GM12864 (cell line): ENCODE measurements at regions not wholly inside any gene's neighbourhood (a gene's known extent, or its start where the extent isn't known, plus 50 kb on each side); places are given as distances from the start of the nearest gene placed in this dataset.

Source experiments
- DNase-seq: peaks from one replicate; pipeline ENCODE4 v3.0.0-alpha.2; 2011; ENCODE audit warnings: low read depth
- H3K4me3 ChIP-seq: 2 replicates; pipeline ENCODE4 v1.5.1; 2011; ENCODE audit warnings: mild to moderate bottlenecking, low read depth, low read length, control low read depth
- TF ChIP-seq, protein P1 (sequence below): IDR thresholded peaks from 2 replicates; pipeline ENCODE4 v1.5.1; 2011; ENCODE audit warnings: low read depth, mild to moderate bottlenecking, moderate library complexity, low read length, control low read depth, inconsistent platforms; ENCODE audit errors: missing control alignments

GRCh38 chr13:24614306-24615080 lies 65.7 kb upstream of the ATP12A start:
- TF ChIP-seq, protein P1, sequence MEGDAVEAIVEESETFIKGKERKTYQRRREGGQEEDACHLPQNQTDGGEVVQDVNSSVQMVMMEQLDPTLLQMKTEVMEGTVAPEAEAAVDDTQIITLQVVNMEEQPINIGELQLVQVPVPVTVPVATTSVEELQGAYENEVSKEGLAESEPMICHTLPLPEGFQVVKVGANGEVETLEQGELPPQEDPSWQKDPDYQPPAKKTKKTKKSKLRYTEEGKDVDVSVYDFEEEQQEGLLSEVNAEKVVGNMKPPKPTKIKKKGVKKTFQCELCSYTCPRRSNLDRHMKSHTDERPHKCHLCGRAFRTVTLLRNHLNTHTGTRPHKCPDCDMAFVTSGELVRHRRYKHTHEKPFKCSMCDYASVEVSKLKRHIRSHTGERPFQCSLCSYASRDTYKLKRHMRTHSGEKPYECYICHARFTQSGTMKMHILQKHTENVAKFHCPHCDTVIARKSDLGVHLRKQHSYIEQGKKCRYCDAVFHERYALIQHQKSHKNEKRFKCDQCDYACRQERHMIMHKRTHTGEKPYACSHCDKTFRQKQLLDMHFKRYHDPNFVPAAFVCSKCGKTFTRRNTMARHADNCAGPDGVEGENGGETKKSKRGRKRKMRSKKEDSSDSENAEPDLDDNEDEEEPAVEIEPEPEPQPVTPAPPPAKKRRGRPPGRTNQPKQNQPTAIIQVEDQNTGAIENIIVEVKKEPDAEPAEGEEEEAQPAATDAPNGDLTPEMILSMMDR, result no peak
- no peak overlapping the region for H3K4me3 ChIP-seq
- DNase-seq, result no peak

DNA sequence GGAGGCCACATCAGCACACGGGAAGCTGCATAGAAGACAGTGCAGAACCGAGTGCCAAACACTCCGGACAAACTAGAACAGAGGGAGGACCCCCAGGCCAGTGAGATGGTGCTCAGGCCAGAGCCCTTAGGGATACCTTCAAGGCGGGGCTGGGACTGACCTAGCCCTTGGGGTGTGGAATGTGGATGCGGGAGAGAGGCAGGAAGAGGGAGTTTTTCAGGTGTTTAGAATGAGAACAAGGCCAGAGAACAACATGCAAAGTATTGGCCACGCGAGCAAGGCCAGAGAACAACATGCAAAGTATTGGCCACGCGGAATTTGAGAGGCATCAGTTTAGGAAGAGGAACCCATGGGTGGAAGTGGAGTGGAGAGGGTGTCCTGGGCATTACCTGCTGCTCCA lies 65.1 kb upstream of the ATP12A start:
- no peak overlapping the region for H3K4me3 ChIP-seq
- TF ChIP-seq, protein P1, result no peak
- no peak for DNase-seq

DNA sequence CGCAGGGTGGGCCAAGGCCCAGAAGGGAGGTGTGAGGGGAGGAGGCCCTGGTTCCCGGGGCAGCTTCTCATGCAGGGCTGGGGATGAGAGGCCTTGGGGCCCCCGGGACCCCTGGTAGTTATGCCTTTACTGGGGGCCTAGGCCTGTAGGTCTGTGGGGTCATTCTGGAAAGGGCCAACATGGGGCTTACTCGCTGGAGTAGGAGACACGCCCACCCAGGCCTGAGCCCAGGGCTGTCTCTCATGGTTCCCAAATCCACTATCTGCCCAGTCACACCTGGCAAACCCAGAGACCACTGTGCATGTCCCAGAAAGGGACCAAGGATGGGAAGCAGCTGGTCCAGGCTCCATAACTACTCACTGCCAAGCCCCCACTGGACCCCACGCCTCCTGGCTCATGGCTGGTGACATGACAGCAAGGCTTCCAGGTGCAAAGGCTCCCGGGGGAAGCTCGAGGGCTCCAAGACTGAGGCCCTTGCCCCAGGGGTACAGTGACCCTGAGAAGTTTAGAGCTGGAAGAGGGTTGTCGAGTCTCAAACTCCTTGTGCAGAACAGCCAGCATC lies 64.2 kb upstream of the ATP12A start:
- TF ChIP-seq, protein P1, result no peak
- DNase-seq, result no peak
- no peak overlapping the region for H3K4me3 ChIP-seq

DNA sequence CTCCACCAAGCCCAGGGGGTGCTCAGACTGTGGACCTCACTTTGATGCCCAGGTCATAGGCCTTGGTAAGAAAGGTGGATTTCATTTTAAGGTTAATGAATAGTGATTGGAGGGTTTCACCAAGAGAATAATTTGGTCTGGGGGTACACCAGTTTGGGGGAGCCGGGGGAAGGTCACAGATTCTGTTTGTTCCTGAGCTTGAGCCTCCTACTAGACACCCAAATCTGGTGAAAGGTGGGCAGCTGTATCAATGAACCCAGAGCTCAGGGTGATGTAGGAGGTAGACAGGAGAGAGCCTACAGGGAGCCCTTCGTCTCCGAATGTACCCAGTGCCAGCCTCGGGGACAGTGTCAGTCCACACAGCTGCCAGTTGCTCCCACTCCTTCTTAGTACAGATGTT lies 63.7 kb upstream of the ATP12A start:
- no peak for DNase-seq
- TF ChIP-seq, protein P1, result no peak
- no peak overlapping the region for H3K4me3 ChIP-seq

DNA sequence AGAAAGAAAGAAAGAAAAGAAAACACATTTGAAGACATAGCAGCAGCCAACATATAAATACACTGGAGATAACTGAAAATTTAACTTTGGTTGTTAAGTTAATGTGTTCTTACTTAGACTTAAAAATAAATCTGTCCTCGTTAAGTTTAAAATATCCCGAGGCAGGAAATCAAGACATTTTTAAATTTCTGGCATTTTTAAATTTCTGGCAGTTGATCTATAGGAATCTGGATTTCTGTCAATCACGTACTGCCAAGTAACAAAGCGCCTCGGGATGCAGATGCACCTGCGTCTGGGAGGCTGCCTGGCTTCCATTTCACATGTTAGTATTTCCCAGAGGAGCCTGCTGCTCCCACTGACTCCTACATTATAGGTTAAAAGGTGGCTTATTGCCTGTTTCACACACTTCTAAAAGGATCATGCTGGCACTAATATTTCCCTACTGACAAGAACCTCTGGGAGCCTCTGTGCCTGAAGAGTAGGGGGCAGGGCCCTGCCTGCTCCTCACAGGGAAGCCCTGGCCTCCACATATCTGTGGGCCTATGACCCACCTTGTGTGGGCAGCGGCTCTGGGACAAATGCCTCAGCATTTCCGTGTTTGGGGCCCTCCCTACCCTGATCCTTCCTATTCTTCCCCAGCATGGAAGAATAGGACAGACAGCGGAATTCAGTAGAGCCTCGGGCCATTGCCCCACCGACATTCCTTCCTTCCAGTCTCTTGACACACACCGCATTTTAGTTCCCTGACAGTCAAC lies 62.8 kb upstream of the ATP12A start:
- no peak overlapping the region for H3K4me3 ChIP-seq
- TF ChIP-seq, protein P1, result no peak
- no peak for DNase-seq

GRCh38 chr13:24618011-24618955 lies 61.9 kb upstream of the ATP12A start:
- TF ChIP-seq, protein P1, result no peak
- peak; percentile 72 for DNase-seq
- H3K4me3 ChIP-seq, result no peak overlapping the region
